ENCODE measurements at regions not wholly inside any gene's neighbourhood (a gene's known extent, or its start where the extent isn't known, plus 50 kb on each side); places are given as distances from the start of the nearest gene placed in this dataset.

GRCh38 chr11:134789104-134789503, 377.1 kb upstream of the B3GAT1 start:
- H3K9me2 ChIP-seq (ENCODE audit: insufficient read depth) = no peaks in the 10 kb centered on the region
- no peak overlapping the region for H3K4me3 ChIP-seq
- H3K4me1 ChIP-seq (replicated peaks; ENCODE audit: insufficient read depth) = no peaks in the 10 kb centered on the region
- H3K9me3 ChIP-seq (ENCODE audit: insufficient read depth, low read depth) = no peaks in the 10 kb centered on the region
- BruUV-seq (replicated peaks) = no TSS peak
- no peak overlapping the region for H3K4me2 ChIP-seq
- peaks cover 92% of the 10 kb centered on the region for H3K27me3 ChIP-seq (ENCODE audit: insufficient read depth, low read depth)
- H2AFZ ChIP-seq = no peak overlapping the region
- H3K27ac ChIP-seq = no peak overlapping the region
- POLR2A ChIA-PET (ENCODE audit: unreplicated experiment) = no interaction called here
- H3K79me2 ChIP-seq (ENCODE audit: low read depth) = no peaks in the 10 kb centered on the region
- DNase-seq = no peak
- CTCF ChIA-PET = no interaction called here
- no peaks in the 10 kb centered on the region for H4K20me1 ChIP-seq (ENCODE audit: insufficient read depth)
- H3K36me3 ChIP-seq (ENCODE audit: low read depth) = no peaks in the 10 kb centered on the region
- intact Hi-C loops (cut with micrococcal nuclease; ENCODE audit: unreplicated experiment) = no loop called here
- no peak for TF ChIP-seq EZH2 (IDR thresholded peaks at IDR 0.05; ENCODE audit: low read depth)
- TF ChIP-seq CTCF (conservative IDR thresholded peaks at IDR 0.05) = no peak
- H3F3A ChIP-seq (ENCODE audit: insufficient read depth, low read depth) = no peaks in the 10 kb centered on the region

- intact Hi-C loops (cut with micrococcal nuclease; ENCODE audit: unreplicated experiment) = no loop called here
- Histone ChIP-seq H4K20me1 (ENCODE audit: insufficient read depth) (no peaks in the 10 kb centered on the region; the same call in 1 of the 2 replicates), H3K27me3 (ENCODE audit: insufficient read depth, low read depth) (peaks cover 91% of the 10 kb centered on the region), H3K9me3 (ENCODE audit: insufficient read depth, low read depth) (no peaks in the 10 kb centered on the region), H3K4me1 (replicated peaks; ENCODE audit: insufficient read depth) (no peaks in the 10 kb centered on the region), H3K9me2 (ENCODE audit: insufficient read depth) (no peaks in the 10 kb centered on the region), H3K79me2 (ENCODE audit: low read depth) (no peaks in the 10 kb centered on the region), H3K27ac (no peak overlapping the region), H3F3A (ENCODE audit: insufficient read depth, low read depth) (no peaks in the 10 kb centered on the region), H3K4me3 (no peak overlapping the region), H3K4me2 (no peak overlapping the region), H2AFZ (no peak overlapping the region), H3K36me3 (ENCODE audit: low read depth) (no peaks in the 10 kb centered on the region)
- CTCF ChIA-PET = no interaction called here
- peak in 1 of 2 experiments; percentile 18 for DNase-seq
- POLR2A ChIA-PET (ENCODE audit: unreplicated experiment) = no interaction called here
- no peak for TF ChIP-seq CTCF (conservative IDR thresholded peaks at IDR 0.05)
- no peak for TF ChIP-seq EZH2 (IDR thresholded peaks at IDR 0.05; ENCODE audit: low read depth)
- no TSS peak for BruUV-seq (replicated peaks)
These were observed 374.6 kb upstream of the B3GAT1 start for GRCh38 chr11:134786636-134787035.

- ChIA-PET CTCF (no interaction called here), POLR2A (ENCODE audit: unreplicated experiment) (no interaction called here)
- Histone ChIP-seq H3K9me2 (ENCODE audit: insufficient read depth) (no peaks in the 10 kb centered on the region), H3K27ac (no peak overlapping the region), H2AFZ (no peak overlapping the region), H3K4me2 (no peak overlapping the region), H3K4me1 (replicated peaks; ENCODE audit: insufficient read depth) (no peaks in the 10 kb centered on the region), H3K4me3 (no peak overlapping the region), H3K9me3 (ENCODE audit: insufficient read depth, low read depth) (no peaks in the 10 kb centered on the region), H3F3A (ENCODE audit: insufficient read depth, low read depth) (no peaks in the 10 kb centered on the region), H3K79me2 (ENCODE audit: low read depth) (no peaks in the 10 kb centered on the region), H3K27me3 (ENCODE audit: insufficient read depth, low read depth) (peaks cover 90% of the 10 kb centered on the region), H3K36me3 (ENCODE audit: low read depth) (no peaks in the 10 kb centered on the region), H4K20me1 (ENCODE audit: insufficient read depth) (no peaks in the 10 kb centered on the region; the same call in 1 of the 2 replicates)
- intact Hi-C loops (cut with micrococcal nuclease; ENCODE audit: unreplicated experiment) = no loop called here
- BruUV-seq (replicated peaks) = no TSS peak
- peak in 1 of 2 experiments; percentile 30 for DNase-seq
- TF ChIP-seq CTCF (conservative IDR thresholded peaks at IDR 0.05) (no peak), EZH2 (IDR thresholded peaks at IDR 0.05; ENCODE audit: low read depth) (no peak)
These were observed 373.7 kb upstream of the B3GAT1 start for GRCh38 chr11:134785660-134786284.
